SU-DHL-6 (cell line): ENCODE measurements at regions not wholly inside any gene's neighbourhood (a gene's known extent, or its start where the extent isn't known, plus 50 kb on each side); places are given as distances from the start of the nearest gene placed in this dataset.

ENCODE experiments used
- H2AFZ ChIP-seq: fragments of 200-600 bp; sonication (generic); 2 replicates; pipeline ENCODE4 v1.6.1; 2014; ENCODE audit warnings: low read depth, mild to moderate bottlenecking, moderate library complexity, mixed read lengths, antibody characterized with exemption, low read length; ENCODE audit not compliant: severe bottlenecking
- H3F3A ChIP-seq: fragments of 200-600 bp; shearing (Covaris generic); 2 replicates; pipeline ENCODE4 v1.6.0; 2016; ENCODE audit warnings: antibody characterized with exemption, mild to moderate bottlenecking; ENCODE audit not compliant: insufficient read depth
- H3K27ac ChIP-seq: fragments of 200-600 bp; sonication (generic); 2 replicates; pipeline ENCODE4 v1.5.1; 2016; ENCODE audit warnings: low read depth, mild to moderate bottlenecking, low read length, moderate library complexity, mixed read lengths
- H3K27me3 ChIP-seq: fragments of 200-600 bp; sonication (generic), shearing (Covaris generic); 2 replicates; pipeline ENCODE4 v1.6.0; 2014; ENCODE audit warnings: mild to moderate bottlenecking, low read length
- H3K36me3 ChIP-seq: fragments of 200-600 bp; sonication (generic); 2 replicates; pipeline ENCODE4 v1.6.1; 2014; ENCODE audit warnings: mild to moderate bottlenecking, low read length, mixed read lengths
- H3K4me2 ChIP-seq: fragments of 300-600, 200-600 bp; shearing (Covaris generic), sonication (generic); 2 replicates; pipeline ENCODE4 v1.6.0; 2014; ENCODE audit warnings: low read length, low read depth, mild to moderate bottlenecking; ENCODE audit not compliant: poor library complexity, severe bottlenecking
- H3K4me3 ChIP-seq: fragments of 200-600 bp; sonication (generic); 2 replicates; pipeline ENCODE4 v1.5.1; 2014; ENCODE audit warnings: antibody characterized with exemption, low read length, mild to moderate bottlenecking, mixed read lengths; ENCODE audit not compliant: insufficient read depth, poor library complexity, severe bottlenecking
- H3K79me2 ChIP-seq: fragments of 200-600 bp; sonication (generic); 2 replicates; pipeline ENCODE4 v1.6.1; 2014; ENCODE audit warnings: mild to moderate bottlenecking, low read length, moderate library complexity; ENCODE audit not compliant: insufficient read depth
- H3K9ac ChIP-seq: fragments of 200-600 bp; sonication (generic); 2 replicates; pipeline ENCODE4 v1.7.0; 2014; ENCODE audit warnings: mild to moderate bottlenecking, low read length
- H3K9me2 ChIP-seq: fragments of 200-600 bp; sonication (generic); replicated peaks from 2 replicates; pipeline ENCODE4 v1.6.1; 2014; ENCODE audit warnings: low read length; ENCODE audit not compliant: insufficient read depth
- H3K9me3 ChIP-seq: fragments of 200-600 bp; sonication (generic); 2 replicates; pipeline ENCODE4 v1.6.1; 2014; ENCODE audit warnings: low read length, mixed read lengths; ENCODE audit not compliant: insufficient read depth
- H4K20me1 ChIP-seq: fragments of 200-600 bp; sonication (generic); 2 replicates; pipeline ENCODE4 v1.6.1; 2014; ENCODE audit warnings: low read depth, mild to moderate bottlenecking, antibody characterized with exemption, low read length, moderate library complexity, mixed read lengths
- EZH2phosphoT487 ChIP-seq: fragments of 200-600 bp; sonication (generic), shearing (Covaris generic); conservative IDR thresholded peaks from 2 replicates; pipeline ENCODE4 v1.6.1; 2018; ENCODE audit warnings: mild to moderate bottlenecking, antibody characterized with exemption, low read length, moderate library complexity, mixed read lengths
- TF ChIP-seq, protein P1 (sequence below): fragments of 200-600 bp; sonication (generic); IDR thresholded peaks from one replicate; pipeline ENCODE4 v1.5.1; 2017; ENCODE audit warnings: antibody characterized with exemption, mild to moderate bottlenecking, low read length, moderate library complexity; ENCODE audit not compliant: insufficient read depth, poor library complexity, severe bottlenecking

GRCh38 chr7:148486937-148487336 lies 103.6 kb upstream of the C7orf33 start:
- Histone ChIP-seq H3K4me2 (no peak overlapping the region), H3K4me3 (no peak overlapping the region), H3F3A (no peaks in the 10 kb centered on the region), H3K79me2 (no peaks in the 10 kb centered on the region), H3K36me3 (no peaks in the 10 kb centered on the region), H3K9me3 (no peaks in the 10 kb centered on the region), H2AFZ (no peak overlapping the region), H3K9me2 (no peaks in the 10 kb centered on the region), H4K20me1 (no peaks in the 10 kb centered on the region), H3K9ac (no peak overlapping the region), H3K27me3 (no peaks in the 10 kb centered on the region), H3K27ac (no peak overlapping the region)
- TF ChIP-seq, protein P1, sequence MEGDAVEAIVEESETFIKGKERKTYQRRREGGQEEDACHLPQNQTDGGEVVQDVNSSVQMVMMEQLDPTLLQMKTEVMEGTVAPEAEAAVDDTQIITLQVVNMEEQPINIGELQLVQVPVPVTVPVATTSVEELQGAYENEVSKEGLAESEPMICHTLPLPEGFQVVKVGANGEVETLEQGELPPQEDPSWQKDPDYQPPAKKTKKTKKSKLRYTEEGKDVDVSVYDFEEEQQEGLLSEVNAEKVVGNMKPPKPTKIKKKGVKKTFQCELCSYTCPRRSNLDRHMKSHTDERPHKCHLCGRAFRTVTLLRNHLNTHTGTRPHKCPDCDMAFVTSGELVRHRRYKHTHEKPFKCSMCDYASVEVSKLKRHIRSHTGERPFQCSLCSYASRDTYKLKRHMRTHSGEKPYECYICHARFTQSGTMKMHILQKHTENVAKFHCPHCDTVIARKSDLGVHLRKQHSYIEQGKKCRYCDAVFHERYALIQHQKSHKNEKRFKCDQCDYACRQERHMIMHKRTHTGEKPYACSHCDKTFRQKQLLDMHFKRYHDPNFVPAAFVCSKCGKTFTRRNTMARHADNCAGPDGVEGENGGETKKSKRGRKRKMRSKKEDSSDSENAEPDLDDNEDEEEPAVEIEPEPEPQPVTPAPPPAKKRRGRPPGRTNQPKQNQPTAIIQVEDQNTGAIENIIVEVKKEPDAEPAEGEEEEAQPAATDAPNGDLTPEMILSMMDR, result no peak
- TF ChIP-seq EZH2phosphoT487, result no peak

GRCh38 chr7:148487912-148488311 lies 102.7 kb upstream of the C7orf33 start:
- no peak overlapping the region for H3K9ac ChIP-seq
- no peaks in the 10 kb centered on the region for H3K36me3 ChIP-seq
- no peak overlapping the region for H3K4me2 ChIP-seq
- no peak overlapping the region for H2AFZ ChIP-seq
- no peaks in the 10 kb centered on the region for H4K20me1 ChIP-seq
- H3F3A ChIP-seq, result no peaks in the 10 kb centered on the region
- H3K27me3 ChIP-seq, result no peaks in the 10 kb centered on the region
- H3K27ac ChIP-seq, result no peak overlapping the region
- no peaks in the 10 kb centered on the region for H3K9me3 ChIP-seq
- no peak overlapping the region for H3K4me3 ChIP-seq
- H3K9me2 ChIP-seq, result no peaks in the 10 kb centered on the region
- no peaks in the 10 kb centered on the region for H3K79me2 ChIP-seq
- TF ChIP-seq, protein P1, result no peak
- no peak for TF ChIP-seq EZH2phosphoT487

DNA sequence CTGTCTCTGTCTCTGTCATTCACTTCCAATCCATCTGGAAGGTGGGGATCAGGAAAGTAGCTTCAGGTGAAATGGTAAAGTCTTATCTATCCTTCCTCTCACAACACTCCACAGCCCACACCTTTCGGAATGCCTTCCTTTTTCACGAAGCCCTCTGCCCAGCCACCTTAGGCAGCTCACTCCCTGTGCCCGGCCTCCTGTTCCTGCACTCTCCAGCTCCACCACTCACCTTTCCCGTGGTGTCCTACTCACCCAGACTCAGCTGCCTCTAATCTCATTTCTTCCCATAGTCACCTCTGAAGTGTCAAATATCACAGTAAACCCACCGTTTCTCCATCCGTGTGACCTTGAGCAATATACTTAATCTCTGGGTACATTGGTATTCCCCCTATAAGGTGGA lies 100.9 kb upstream of the C7orf33 start:
- no peaks in the 10 kb centered on the region for H3K9me2 ChIP-seq
- H3K9ac ChIP-seq, result no peak overlapping the region
- no peaks in the 10 kb centered on the region for H3F3A ChIP-seq
- H4K20me1 ChIP-seq, result no peaks in the 10 kb centered on the region
- H3K4me2 ChIP-seq, result no peak overlapping the region
- H3K4me3 ChIP-seq, result no peak overlapping the region
- no peaks in the 10 kb centered on the region for H3K9me3 ChIP-seq
- no peak overlapping the region for H2AFZ ChIP-seq
- H3K27me3 ChIP-seq, result no peaks in the 10 kb centered on the region
- H3K36me3 ChIP-seq, result no peaks in the 10 kb centered on the region
- H3K27ac ChIP-seq, result no peak overlapping the region
- no peaks in the 10 kb centered on the region for H3K79me2 ChIP-seq
- no peak for TF ChIP-seq EZH2phosphoT487
- TF ChIP-seq, protein P1, result no peak
